Adipocyte (in vitro differentiated cells): ENCODE measurements at regions not wholly inside any gene's neighbourhood (a gene's known extent, or its start where the extent isn't known, plus 50 kb on each side); places are given as distances from the start of the nearest gene placed in this dataset.
A peak's percentile ranks its signal among the peaks of the same experiment; 100 is the strongest.

Experiments
- DNase-seq: peaks from one replicate; pipeline ENCODE4 v3.0.0-alpha.2; 2015; ENCODE audit warnings: low read depth
- H3K27me3 ChIP-seq: replicated peaks from 2 replicates; pipeline ENCODE4 v1.7.0; 2013; ENCODE audit warnings: mild to moderate bottlenecking, low read length, moderate library complexity; ENCODE audit not compliant: control insufficient read depth, insufficient read depth
- H3K36me3 ChIP-seq: 2 replicates; pipeline ENCODE4 v1.7.0; 2013; ENCODE audit warnings: low read length, mild to moderate bottlenecking, moderate library complexity; ENCODE audit not compliant: control insufficient read depth, insufficient read depth, severe bottlenecking
- H3K4me1 ChIP-seq: 2 replicates; pipeline ENCODE4 v1.7.0; 2013; ENCODE audit warnings: mild to moderate bottlenecking, low read length, moderate library complexity; ENCODE audit not compliant: control insufficient read depth, insufficient read depth
- H3K4me3 ChIP-seq: 2 replicates; pipeline ENCODE4 v1.7.0; 2013; ENCODE audit warnings: mild to moderate bottlenecking, low read length, moderate library complexity
- H3K9ac ChIP-seq: 2 replicates; pipeline ENCODE4 v1.7.0; 2013; ENCODE audit warnings: mild to moderate bottlenecking, low read length, moderate library complexity
- H3K9me3 ChIP-seq: 2 replicates; pipeline ENCODE4 v1.7.0; 2013; ENCODE audit warnings: mild to moderate bottlenecking, low read length, moderate library complexity; ENCODE audit not compliant: control insufficient read depth

DNA sequence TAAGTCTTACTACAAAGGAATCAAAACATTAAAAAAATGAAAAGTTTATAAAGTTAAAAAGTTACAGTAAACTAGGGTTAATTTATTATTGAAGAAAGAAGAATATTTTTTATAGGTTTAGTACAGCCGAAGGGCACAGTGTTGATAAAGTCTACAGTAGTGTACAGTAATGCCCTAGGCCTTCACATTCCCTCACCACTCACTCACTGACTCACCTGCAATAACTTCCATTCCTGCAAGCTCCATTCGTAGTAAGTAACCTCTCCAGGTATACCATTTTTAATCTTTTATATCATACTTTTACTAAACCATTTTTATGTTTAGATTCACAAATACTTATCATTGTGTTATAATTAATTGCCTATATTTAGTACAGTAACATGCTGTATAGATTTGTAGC is 307.5 kb upstream of the FAM241A start:
- Histone ChIP-seq H3K9ac (no peak overlapping the region), H3K4me3 (no peak overlapping the region), H3K4me1 (no peaks in the 10 kb centered on the region), H3K36me3 (no peaks in the 10 kb centered on the region), H3K27me3 (peaks cover 4% of the 10 kb centered on the region), H3K9me3 (no peaks in the 10 kb centered on the region)
- no peak for DNase-seq

- Histone ChIP-seq H3K9ac (no peak overlapping the region), H3K9me3 (no peaks in the 10 kb centered on the region), H3K4me1 (no peaks in the 10 kb centered on the region), H3K27me3 (peaks cover 4% of the 10 kb centered on the region), H3K36me3 (no peaks in the 10 kb centered on the region), H3K4me3 (no peak overlapping the region)
- DNase-seq = no peak
Measured at GRCh38 chr4:111838406-111838930, 306.8 kb upstream of the FAM241A start.

- H3K9ac ChIP-seq = no peak overlapping the region
- peaks cover 4% of the 10 kb centered on the region for H3K27me3 ChIP-seq
- no peak overlapping the region for H3K4me3 ChIP-seq
- H3K9me3 ChIP-seq = no peaks in the 10 kb centered on the region
- no peaks in the 10 kb centered on the region for H3K36me3 ChIP-seq
- no peaks in the 10 kb centered on the region for H3K4me1 ChIP-seq
- DNase-seq = no peak
Measured at GRCh38 chr4:111839141-111839540, 306.1 kb upstream of the FAM241A start.

- Histone ChIP-seq H3K36me3 (no peaks in the 10 kb centered on the region), H3K4me3 (no peak overlapping the region), H3K27me3 (peaks cover 4% of the 10 kb centered on the region), H3K9ac (no peak overlapping the region), H3K9me3 (no peaks in the 10 kb centered on the region), H3K4me1 (no peaks in the 10 kb centered on the region)
- DNase-seq = no peak
Measured at GRCh38 chr4:111842336-111842735, 302.9 kb upstream of the FAM241A start.

GRCh38 chr4:111847296-111848008 is 297.8 kb upstream of the FAM241A start:
- Histone ChIP-seq H3K9me3 (no peaks in the 10 kb centered on the region), H3K27me3 (no peaks in the 10 kb centered on the region), H3K36me3 (no peaks in the 10 kb centered on the region), H3K9ac (no peak overlapping the region), H3K4me3 (no peak overlapping the region), H3K4me1 (no peaks in the 10 kb centered on the region)
- peak; percentile 13 for DNase-seq

DNA sequence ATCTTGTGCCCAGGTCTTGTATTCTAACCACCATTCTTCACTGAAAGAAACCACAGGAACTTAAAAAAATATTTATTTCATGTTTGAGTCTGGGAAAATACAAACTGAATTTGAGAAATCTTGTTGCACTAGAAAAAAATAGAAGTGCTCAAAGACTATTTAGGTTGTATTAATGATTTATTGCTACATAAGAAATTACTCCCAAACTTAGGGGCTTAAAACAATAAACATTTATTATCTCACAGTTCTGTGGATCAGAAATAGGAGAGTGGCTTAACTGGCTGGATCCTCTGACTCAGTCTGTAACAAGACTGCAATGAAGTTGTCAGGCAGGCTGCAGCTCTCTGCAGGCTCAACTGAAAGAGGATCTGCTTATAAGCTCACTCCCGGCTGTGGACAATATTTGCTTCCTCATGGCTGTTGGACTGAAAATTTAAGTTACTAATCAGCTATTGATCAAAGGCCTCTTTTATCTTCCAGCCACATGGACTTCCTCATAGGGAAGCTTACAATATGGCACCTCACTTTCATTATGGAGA is 295.4 kb upstream of the FAM241A start:
- Histone ChIP-seq H3K4me3 (no peak overlapping the region), H3K27me3 (no peaks in the 10 kb centered on the region), H3K36me3 (no peaks in the 10 kb centered on the region), H3K9ac (no peak overlapping the region), H3K9me3 (no peaks in the 10 kb centered on the region), H3K4me1 (no peaks in the 10 kb centered on the region)
- no peak for DNase-seq

DNA sequence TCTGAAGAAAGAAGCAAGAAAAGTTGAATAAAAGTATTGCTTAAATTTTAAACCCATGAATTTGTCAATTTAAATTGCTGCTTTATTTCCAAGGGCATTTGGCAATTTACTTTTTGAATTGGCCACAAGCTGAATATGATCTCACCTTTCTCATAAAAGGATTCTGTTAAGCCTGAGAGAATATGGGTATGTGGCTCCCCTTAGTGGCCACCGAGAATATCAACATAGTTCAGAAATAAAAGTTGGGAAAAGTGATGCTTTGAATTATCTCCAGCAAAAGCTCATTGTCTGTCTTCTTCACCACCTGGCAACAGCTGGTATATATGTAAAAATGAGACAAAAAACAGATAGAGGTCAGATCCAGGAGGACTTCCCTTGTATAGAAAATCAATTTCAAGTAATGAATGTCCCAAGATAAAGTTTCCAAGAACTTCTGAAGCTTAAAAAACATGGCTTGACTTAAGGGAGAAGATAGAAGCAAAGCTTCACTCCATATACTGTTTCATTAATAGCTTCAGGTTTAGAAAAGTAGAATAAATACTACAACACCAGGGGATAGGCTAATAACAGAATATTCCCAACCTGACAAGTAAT is 290.7 kb upstream of the FAM241A start:
- Histone ChIP-seq H3K4me3 (no peak overlapping the region), H3K9me3 (no peaks in the 10 kb centered on the region), H3K9ac (no peak overlapping the region), H3K4me1 (no peaks in the 10 kb centered on the region), H3K36me3 (no peaks in the 10 kb centered on the region), H3K27me3 (no peaks in the 10 kb centered on the region)
- DNase-seq = peak; percentile 74

- no peak overlapping the region for H3K9ac ChIP-seq
- DNase-seq = no peak
- no peaks in the 10 kb centered on the region for H3K36me3 ChIP-seq
- H3K4me3 ChIP-seq = no peak overlapping the region
- H3K4me1 ChIP-seq = no peaks in the 10 kb centered on the region
- no peaks in the 10 kb centered on the region for H3K9me3 ChIP-seq
- H3K27me3 ChIP-seq = no peaks in the 10 kb centered on the region
Measured at GRCh38 chr4:111855308-111855707, 289.9 kb upstream of the FAM241A start.

- no peak for DNase-seq
- H3K4me1 ChIP-seq = no peaks in the 10 kb centered on the region
- H3K36me3 ChIP-seq = no peaks in the 10 kb centered on the region
- H3K9me3 ChIP-seq = no peaks in the 10 kb centered on the region
- no peak overlapping the region for H3K4me3 ChIP-seq
- H3K27me3 ChIP-seq = no peaks in the 10 kb centered on the region
- H3K9ac ChIP-seq = no peak overlapping the region
Measured at GRCh38 chr4:111864066-111864465, 281.2 kb upstream of the FAM241A start.

GRCh38 chr4:111869339-111869738 is 275.9 kb upstream of the FAM241A start:
- Histone ChIP-seq H3K27me3 (peaks cover 3% of the 10 kb centered on the region), H3K36me3 (no peaks in the 10 kb centered on the region), H3K4me1 (no peaks in the 10 kb centered on the region), H3K4me3 (no peak overlapping the region), H3K9ac (no peak overlapping the region), H3K9me3 (no peaks in the 10 kb centered on the region)
- no peak for DNase-seq

DNA sequence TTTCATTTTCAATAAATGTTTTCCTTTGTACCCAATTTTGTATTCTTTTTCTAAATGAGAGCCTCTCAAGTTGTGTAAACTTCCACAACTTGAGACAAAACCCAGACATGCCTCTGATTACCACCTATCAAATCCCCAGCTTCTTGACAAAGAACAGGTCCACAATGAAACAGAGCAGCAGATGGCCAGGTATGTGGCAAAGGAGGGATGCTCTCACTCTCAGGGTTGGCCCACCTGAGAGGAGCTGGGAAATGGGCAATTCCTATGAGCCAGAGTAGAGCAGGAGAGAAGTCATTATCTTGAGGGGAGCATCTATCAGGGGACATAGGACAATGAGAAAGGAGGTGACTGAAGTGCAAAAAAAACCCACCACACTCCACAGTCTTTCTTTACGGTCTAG is 273.5 kb upstream of the FAM241A start:
- DNase-seq = no peak
- H3K27me3 ChIP-seq = peaks cover 3% of the 10 kb centered on the region
- no peaks in the 10 kb centered on the region for H3K9me3 ChIP-seq
- no peaks in the 10 kb centered on the region for H3K36me3 ChIP-seq
- H3K4me1 ChIP-seq = no peaks in the 10 kb centered on the region
- no peak overlapping the region for H3K9ac ChIP-seq
- H3K4me3 ChIP-seq = no peak overlapping the region
